ENCODE measurements at regions not wholly inside any gene's neighbourhood (a gene's known extent, or its start where the extent isn't known, plus 50 kb on each side); places are given as distances from the start of the nearest gene placed in this dataset.

DNA sequence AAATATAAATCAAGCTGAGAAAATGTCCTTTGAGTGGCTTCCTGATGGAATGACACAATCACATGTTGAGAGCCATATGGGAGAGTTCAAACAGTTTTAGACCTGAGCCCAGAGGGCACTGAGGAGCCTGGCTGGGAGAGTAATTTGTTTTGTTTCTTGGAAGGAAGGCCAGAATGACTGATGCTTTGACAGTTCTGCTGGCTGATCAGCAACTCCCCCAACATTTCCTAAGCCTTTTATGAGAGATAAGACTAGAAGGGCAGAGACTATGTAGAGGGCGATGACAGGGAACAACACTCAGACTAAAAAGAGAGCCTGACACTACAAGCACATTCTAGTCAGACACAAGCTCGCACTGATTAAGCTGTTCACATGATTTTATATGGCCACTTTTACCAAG is 169.2 kb downstream of the COX7C start:
- no peak for DNase-seq

DNA sequence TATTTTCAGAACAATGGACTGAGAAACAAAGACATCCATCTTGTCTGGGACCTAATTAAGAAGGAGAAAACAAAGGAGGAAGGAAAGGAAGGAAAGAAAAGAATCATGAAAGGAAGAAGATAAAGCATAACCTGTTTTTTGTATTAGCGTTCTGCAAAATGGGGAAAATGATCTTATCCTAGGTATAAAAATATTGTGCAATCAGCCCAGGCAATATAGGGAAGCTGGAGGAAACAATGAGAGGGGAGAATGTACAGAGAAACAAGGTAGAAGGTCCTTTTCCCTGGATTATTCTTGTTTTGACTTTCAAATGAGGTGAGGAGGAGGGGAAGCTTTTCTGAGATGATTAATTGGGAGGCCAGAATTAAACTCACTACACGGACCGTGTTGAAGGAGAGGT is 177.9 kb downstream of the COX7C start:
- no peak for DNase-seq

DNA sequence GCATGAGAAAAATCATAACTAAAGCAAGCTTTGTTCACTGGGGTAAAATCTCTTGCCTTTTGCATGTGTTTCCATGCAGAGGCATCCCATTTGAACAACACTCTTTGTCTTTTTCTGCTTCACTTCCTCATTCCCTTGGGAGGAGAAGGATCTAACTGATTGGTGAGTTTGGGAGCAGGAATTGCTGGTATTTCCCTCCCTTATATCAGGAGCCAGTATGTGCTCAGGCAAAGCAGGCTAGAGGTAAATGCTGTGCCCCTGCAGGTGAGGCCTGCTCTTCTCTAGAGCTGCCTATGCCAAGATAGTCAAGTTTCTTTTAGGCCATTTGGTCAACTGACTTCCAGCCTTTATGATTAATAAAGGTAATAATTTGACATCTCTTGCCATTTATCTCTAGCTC is 179.9 kb downstream of the COX7C start:
- peak; percentile 9 for DNase-seq

DNA sequence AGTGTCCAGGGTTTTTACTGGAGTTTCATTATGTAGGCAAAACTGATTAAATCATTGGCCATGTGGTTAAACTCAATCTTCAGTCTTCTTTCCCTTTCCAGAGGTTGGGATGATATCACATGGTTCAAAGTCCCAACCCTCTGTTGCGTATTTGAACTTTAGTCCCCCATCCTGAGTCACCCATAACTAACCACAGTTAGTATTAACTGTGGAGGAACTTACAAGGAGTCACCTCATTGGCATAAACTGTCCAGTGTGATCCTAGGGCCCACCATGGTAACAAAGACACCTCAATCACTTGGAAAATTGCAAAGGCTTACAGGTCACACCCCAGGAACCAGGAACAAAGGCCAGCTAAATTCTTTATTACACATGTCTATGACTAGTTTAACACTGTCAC is 188.5 kb downstream of the COX7C start:
- no peak for DNase-seq

DNA sequence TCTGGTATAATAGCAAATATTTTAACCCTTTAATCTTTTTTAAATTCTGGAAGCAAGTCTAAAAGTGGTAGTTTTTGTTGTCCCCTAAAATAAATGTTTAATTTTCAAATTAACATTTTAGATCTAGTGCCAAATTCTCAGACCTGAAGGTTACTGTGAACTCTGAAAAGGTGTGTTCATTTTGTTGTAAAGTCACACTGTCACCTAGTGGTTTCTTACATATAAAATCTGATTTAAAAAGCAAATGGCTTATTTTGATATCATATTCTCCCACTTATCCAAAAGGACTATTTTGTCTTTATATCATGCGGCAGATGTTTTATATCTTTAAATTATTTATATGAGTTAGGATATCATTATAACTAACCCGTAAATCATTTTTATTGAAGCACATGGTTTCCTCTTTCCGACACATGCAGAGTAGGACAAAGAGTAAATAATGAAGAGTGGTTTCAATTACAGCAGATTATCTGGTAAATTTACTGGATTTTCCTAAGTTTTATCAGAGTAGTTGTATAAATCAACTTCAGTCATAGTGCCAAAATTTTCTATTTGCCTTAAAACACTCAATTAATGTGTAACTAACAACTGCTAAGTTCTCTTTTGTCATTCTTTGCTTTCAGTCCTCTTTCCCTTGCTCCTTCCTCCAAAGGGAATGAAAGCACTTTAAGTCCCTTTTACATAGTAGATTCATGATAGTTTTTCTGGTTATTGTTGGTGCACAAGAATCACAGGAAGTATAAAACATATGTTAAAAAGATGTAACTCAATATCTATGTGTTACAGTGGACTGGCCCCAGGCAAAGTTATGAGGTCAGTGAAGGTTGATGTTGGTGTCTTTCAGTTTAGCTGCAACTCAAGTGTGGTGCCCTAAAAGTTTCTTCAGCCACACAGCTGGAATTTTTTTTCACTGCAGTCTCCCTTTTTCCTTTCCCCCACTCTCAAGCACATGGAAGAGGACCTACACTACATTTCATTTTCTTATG is 189.6 kb downstream of the COX7C start:
- DNase-seq: no peak

DNA sequence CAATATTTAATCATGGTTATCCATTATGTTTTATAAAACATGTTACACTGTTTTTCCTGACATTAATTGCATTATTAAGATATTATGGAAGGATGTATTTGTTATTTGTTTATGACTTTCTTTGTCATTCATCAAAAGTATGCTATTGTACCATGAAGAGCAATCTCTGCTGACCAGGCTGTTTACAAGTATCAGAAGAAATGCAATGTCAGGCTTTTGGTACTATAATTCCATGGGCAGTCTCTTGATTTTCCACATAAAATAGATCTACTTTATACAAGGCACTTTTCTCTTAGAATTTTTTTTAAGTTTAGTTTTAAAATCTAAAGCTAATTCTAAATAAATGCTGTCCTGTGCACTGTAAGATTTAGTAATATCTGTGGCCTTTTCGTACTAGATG is 196.6 kb downstream of the COX7C start:
- no peak for DNase-seq

DNA sequence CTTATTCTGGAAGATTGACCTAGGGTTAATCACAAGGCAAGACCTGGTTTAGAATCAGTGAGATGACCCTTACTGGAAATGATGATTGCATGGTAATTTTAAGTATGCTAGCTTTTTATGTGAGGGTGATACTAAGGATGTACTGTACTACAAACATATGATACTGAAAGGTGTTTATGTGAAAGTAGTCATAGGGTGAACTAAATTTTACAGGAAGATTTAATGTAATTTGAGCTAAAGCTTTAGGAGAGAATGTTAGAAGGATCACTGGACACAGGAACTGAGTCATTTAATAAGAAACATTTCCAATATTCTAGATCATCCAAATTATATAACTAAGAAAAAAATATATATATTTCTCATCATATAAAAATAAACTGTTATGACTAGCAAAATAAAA is 197.2 kb downstream of the COX7C start:
- no peak for DNase-seq

DNA sequence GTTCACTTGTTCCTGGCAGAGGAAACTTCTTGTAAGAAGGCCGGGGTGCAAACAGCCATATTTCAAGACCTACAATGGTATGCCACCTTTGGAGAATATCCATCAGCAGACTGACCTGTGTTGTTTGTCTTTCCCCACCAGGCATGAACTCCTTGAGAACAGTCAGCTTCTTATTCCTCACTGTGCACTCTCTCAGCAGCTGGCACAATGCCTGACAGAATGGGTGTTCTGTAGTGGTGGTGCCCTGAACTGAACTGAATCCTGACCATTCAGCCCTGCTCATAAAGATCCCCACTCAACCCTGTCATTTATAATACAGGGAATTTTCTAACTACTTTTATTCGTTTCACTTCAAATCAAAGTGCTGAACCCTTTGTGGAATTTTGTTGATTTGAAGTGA is 206.9 kb downstream of the COX7C start:
- no peak for DNase-seq

DNA sequence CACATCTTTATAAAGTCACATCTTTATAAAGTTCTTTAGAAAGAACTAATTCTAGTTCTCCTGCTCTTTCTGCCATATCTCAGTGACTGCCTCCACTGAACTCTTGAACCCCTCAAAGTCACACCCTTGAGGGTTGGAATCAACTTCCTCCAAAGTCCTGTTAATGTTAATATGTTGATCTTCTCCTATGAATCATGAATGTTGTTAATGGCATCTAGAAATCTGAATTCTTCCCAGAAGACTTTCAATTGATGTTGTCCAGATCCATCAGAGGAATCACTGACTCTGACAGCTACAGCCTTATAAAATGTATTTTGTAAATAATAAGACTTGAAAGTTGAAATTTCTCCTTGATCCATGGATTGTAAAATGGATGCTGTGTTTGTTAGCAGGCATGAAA is 213.4 kb downstream of the COX7C start:
- no peak for DNase-seq

DNA sequence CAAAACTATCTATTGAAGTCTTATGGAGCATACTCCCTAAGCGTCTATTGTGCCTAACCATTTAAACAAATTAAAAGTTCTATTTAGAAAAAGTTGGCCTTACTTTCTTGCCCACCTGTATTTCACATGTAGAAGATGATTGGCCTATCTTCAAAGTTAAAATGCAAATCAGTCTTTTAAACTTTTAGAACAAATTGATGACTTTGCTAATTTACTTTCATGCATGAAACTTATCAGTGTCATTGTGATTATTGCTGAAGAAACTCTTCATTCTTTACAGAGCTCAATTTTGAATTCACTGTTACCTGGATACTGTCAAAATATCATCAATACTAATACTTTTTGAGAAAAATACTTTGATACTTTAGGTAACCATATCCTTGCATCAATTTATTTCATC is 216.1 kb downstream of the COX7C start:
- DNase-seq: no peak

DNA sequence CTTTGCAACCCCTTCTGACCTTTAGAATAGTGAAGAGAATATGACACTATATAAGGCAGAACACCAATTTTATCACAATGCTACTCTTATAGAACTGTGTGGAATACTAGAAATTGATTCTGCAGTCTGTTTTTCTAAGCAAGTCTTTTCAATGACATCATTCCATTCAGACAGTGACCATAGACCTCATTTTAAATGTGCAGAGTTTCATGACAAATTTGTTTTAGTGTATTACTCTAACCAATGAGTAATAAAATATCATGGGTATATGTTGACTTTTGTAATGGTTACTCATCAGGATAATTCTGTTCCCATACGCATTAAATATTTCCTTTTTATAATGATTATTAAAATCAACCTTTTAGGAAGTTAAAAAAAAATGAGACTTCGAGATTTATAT is 219.9 kb downstream of the COX7C start:
- no peak for DNase-seq

DNA sequence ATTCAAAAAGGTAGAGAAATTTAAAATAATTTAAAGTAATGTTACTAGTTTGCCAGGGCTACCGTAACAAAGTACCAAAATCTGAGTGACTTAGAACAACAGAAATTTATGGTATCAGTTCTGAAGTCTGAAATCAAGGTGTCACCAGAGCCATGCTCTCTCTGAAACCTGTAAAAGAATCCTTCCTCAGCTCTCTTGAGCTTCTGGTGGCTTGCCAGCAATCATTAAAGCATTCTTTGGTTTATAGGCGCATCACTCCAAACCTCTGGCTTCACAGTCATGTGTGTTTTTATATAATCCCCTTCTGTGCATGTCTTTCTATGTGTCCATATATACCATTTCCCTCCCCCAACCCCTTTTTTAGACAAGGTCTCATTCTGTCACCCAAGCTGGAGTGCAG is 220.3 kb downstream of the COX7C start:
- DNase-seq: no peak

DNA sequence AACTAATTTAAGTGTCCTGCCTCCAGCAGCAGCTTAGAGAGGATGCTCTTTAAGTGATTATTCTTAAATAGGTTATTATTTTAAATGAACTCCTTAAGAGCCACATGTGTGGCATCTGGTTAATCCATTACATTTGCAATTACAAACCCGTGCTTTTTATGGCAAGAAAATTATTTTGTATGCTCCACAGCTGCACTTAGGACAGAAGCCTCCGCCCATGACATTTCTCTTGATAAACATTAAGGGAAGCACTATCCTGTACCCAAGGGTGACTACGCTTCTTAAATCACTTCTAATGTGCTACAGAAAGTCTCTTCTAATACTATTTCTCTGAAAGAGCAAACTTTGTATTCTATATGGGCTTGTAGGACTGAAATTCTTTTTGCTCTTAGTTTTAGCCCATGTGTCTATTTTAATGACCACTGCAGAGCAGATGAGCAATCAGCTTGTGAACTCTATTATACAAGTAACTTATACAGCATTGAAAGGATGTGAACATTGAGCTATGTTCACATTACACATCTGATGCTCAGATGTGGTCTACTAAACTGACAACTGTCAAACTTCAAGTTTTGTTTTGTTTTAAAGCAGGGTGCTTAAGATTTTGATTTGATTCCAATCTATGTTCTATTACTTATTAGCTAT is 223.4 kb downstream of the COX7C start:
- DNase-seq: no peak

DNA sequence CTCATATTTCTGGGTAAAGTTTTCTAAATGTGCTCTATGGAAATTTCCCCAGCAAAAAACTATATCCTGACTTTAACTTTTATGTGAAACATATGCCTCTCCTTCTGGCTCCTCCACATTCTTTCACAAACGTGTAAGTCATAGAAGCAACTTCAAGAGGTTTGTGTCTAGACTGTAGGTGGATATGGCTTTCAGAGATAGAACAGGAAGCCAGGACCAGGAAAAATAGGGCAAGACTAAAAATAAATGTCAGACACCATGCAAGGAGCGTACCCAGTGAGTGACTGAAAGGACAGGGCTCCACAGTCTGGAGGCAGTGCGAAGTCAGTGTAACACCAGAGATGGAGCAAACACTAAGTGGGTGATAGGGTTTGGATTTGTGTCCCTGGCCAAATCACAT is 240.7 kb downstream of the COX7C start:
- peak; percentile 8 for DNase-seq

DNA sequence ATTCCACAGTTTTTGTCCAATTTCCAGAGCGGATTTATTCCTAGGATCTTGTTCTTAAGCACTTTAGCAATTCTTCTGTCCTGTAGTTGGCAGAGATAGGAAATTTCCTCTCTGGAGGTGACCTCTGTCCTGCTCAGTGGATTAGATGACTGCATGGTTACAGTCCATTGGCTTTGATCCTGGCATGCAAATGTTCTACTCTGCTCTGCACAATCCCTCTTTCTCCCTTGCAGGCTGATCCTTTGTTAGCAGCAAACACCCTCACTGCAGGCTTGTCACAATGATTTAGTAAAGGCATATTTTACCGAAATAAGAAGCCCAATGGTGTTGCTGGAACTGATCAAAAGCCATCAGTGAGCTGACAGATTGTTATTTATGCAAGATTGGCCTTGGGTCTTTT is 243.8 kb downstream of the COX7C start:
- DNase-seq: peak; percentile 15

DNA sequence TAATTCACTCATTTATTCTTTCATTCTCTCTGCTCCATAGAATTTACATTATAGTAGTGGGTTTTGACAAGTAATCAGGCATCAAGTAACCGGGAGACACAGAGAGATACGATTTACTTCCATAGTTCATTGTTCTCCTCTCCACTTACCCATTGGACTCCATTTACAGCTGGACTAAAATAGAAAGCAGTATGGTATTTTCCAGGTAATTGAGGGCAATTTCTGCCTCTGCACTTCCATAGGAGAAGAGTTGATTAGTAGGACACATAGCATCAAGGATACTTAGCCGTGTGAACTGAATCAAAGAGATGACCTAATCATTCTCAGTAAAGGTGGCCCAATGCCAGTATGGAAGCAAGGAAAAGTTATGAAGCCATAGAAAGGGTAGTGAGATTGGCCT is 244.4 kb downstream of the COX7C start:
- DNase-seq: no peak

DNA sequence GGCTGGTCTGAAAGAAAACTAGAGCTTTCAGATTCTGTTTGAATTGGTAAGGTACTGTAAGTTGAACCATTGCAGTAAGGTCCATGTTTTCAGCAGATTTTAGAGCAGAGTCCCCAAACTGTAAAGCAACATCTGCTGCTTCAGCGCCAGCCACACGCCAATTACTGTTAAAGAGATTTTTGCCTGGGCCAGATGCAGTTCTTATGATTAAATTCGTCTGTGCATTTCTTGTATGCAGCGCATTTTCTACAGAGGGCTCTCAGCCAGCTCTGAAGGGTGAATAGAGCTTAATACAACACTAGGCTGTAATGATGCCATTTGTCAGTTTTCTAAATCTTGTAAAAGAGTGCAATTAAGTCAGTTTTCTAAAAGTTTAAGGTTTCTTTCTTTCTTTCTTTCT is 246.3 kb downstream of the COX7C start:
- no peak for DNase-seq

DNA sequence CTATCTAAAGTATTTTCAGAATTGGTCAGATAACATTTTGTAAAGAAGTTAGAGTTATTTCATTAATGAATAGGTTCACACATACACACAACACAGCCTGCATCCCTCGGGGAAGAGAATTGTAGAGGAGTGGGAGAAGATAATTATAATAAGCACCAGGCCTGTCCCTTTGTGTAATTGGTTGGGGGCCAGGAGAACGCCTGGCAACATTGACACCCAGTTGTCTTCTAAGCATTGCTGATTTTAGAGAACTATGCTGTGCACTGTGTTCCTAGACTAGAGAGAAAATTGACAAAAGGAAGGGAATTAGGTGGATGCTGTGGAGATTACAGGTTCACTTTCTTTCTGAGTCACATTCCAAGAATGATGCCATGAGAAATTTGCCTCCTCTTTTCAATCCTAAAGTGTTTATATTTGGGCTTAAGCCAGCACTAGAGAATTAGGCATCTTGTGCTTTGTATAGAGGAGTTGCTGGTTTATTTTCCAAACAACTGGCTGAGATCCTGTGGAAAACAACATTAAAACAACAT is 247.6 kb downstream of the COX7C start:
- DNase-seq: no peak

DNA sequence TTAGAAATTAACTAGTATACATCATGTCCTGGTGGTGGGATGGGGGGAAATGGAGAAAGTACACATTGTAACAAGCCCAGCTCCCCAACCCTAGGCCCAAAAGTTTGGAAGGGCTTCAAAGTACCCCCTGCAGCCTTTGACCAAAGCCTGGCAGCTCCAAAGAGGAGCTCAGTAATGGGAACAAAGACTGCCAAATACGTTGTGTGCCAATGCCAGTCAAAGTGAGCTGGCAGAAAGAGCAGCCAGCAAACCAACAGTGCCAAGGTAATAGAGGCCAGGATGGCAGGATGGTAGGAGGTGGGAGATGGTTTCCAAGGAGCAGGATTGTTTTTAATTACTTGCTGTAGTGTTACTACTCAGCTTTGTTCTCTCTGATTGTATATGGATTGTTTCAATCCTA is 248.3 kb downstream of the COX7C start:
- no peak for DNase-seq

DNA sequence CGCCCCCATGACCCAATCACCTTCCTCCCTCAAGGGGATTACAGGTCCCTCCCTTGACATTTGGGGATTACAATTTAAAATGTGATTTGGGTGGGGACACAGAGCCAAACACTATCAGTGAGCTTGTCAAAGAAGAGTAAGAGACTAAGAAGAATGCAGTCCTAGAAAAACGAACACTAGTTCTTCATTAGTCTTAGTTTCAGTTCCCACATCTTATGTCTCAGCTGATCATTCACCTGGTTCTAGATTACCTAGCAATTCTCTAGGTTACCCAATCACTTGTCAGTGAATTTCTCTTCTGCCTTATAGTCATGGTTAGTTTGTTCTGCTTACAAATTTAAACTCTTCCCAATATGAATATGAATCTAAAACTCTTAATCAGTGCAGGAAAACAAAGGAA is 251.5 kb downstream of the COX7C start:
- no peak for DNase-seq

DNA sequence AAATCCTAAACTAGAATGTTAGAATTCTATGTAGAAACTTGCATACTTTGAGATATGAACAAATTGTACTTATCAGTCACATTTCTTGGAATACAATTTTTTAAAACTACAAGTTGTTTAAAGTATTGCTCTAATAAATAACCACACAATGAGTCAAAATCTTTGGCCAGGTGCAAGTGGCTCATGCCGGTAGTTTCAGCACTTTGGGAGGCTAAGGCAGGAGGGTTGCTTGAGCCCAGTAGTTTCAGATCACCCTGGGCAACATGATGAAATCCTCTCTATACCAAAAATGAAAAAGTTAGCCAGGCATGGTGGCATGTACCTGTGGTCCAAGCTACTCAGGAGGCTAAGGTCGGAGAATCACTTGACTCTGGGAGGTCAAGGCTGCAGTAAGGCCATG is 257.8 kb downstream of the COX7C start:
- DNase-seq: no peak

DNA sequence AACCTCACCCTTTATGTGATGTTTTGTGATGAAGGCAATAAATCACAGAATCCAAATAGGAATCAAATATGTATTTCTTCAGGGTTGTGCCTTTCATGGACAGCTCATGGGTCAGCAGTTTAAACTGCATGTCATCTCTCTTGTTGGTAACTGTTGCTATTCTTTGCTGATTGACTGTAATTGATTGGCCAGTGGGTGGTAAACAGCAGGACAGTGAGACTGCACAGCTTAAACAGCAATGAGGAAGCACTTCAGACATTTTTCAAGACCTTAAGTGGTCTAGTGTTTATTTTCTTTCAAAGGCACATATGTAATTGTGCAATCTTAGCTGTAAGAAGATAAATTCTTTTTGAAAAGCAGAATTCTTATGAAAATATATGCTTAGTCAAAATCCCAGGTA is 260.5 kb downstream of the COX7C start:
- DNase-seq: peak; percentile 78

DNA sequence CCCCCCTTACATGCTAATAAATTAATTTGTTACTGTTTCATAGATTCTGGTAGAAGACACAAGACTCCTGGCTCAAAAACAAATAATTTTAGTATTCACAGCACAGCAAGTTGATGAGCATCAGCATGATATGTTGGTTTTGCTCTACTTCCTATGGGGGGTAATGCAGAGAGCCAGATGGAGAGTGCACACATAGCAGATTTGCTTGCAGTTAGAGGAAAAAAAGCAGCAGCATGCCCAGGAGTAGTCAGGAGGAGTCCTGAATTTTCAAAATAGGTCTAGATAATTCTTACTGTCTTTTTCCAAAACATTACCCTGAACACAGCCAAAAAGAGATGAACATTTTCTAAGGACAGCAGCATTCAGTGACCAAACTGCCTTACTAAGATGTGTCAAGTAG is 261.3 kb downstream of the COX7C start:
- DNase-seq: no peak

DNA sequence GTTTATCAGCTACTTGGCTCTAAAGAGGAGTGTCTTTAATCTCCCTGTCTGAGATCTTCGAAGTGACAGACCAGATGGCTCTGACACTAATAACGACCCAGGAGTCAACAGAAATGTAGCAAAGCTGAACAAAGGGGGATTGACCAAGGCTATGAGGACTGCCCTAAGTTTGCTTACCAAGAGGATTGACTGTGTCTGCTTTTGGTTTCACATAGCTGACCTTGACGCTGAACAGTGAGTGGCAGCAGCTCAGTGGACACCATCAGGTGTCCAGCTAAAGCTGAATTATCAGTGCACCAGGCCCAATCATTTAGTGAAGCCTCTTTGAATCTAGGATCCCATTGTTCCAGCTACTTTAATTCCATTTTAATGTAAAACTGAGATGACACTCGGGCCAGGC is 262.6 kb downstream of the COX7C start:
- no peak for DNase-seq

Data from DMS53 (cell line).